ENCODE measurements at regions not wholly inside any gene's neighbourhood (a gene's known extent, or its start where the extent isn't known, plus 50 kb on each side); places are given as distances from the start of the nearest gene placed in this dataset.
A peak's percentile ranks its signal among the peaks of the same experiment; 100 is the strongest.

DNA sequence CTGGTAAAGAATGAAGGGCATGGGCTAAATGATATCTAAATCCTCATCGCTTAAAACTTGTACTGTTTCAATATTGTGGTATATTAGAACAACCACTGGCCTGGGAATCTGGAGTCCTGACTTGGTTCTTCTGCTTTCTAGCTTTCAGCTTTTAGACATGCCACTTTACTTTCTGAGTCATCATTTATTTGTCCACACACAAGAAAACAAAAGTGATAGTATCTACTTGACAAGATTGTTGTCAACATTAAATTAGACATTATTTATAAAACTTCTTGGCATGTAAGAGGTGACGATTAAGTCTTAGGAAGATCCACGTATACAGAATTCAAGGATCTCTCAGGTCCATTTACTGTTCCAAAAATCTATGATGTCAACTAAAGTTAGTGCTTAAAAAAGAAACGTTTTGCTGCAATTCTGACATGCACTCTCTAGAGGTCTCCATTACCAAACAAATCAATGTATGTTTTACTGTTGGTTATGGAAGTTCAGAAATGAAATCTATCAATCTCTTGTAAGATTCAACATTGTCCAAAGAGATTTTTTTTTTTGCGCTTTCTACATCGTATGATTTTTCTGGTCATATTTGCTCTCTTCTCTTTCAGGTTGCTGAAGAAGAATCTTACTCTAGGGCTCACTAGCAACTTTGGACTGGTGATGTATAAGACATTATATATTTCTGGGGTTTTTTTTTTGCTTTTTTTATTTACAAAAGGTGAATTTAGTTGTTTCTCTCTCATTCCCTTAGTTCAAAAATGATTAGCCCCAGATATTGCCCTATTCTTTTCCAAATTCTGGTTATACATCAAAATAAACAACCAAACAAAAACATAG lies 53.6 kb upstream of the DYNC1I1 start:
- ATAC-seq, result no peak

DNA sequence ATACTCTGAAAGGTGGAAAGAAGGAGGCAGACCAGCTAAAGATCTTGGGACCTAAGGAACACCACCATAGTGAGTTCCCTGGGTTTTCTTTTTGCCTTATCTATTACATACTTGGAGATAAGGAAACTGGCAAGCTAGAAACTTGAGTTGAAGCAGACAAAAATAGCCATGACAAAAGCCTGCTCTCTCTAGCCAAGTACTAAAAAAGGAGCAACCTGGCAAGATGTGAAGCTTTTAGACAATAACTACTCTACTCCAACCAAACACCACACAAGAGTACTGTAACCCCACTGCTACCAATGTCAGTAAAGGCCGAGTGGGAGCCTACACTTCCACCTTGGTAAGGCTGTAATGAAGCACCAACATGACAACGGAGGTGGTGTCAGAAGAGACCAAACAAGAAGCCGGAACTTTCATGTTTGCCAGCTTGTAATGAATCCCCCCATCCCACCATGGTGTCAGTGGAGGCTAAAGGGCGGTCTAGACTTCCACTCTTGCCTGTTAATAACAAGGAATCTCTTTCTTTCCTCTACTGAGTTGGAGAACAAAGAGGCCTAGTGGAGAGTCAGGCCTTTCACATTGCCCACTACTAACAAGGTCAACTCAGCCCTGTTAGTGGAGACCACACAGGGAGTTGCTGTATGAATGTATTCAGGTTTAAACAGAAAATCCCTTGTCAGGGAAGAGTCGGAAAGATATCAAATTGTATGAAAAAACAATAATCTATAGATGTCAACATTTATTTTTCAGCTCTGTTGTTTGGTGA lies 55.8 kb upstream of the DYNC1I1 start:
- no peak for ATAC-seq

DNA sequence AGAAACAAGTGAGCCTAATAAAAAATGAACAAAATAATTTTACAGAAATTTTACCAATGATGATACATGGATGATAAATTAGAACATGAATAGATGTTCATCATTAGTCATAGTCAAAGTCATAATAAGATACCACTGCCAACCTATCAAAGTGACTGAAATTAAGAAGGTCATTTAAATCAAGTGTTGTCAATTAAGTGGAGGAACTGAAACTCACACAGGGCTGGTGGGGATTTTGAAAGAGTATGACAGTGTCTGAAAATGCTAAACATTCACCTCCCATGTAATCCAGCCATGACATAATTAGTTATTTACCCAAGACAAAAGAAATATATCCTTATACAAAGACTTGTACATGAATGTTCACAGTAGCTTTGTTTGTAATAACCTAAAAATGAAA lies 57.1 kb upstream of the DYNC1I1 start:
- ATAC-seq, result no peak

DNA sequence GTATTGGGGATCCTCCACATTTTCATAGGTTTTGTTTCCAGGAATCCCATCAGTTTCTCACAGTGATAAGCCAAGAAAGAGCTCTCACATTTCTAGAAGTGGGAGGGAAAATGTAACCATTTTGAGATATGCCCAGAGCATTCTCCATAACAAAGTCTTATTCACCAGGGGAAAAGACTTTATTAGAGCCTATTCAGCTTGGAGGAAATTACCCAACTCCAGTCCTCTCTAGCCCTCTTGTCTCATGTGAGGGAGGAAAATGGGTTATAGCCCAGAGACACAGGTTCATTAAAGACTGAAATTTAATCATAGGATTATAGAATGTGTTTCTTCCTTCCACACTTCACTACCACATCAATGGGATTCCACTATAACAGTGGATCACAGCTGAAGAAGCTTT lies 61.6 kb upstream of the DYNC1I1 start:
- ATAC-seq, result no peak

DNA sequence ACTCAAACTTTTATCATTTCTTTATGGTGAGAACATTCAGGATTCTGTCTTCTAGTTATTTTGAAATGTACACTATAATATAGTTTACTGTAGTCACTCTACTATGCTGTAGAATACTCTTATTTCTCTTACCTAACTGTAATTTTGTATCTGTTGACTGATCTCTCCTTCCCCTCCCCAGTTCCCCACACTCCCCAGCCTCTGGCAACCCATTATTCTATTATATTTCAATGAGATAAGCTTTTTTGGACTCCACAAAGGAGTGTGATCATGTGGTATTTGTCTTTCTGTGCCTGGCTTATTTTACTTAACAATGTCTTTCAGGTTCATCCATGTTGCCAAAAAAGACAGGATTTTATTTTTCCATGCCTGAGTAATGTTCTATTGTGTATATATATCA lies 71.4 kb upstream of the DYNC1I1 start:
- ATAC-seq, result no peak

DNA sequence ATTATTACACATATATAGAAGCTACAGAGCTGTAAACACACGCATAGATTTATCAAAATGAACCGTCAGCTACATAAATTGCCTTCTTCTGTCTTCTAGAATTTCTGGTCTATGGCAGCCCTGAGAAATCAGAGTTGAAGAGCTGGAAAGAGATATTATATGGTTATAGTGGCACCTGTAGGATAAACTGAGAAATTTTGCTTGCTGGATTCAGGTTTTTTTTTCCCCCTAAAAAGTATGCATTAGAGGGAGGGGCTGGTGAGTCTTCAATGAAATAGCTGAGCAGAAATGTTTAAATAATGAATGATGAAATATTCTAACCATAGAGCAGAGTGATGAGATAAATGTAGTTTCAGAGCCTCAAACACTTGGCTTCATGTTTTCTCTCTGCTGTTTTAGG lies 78.0 kb upstream of the DYNC1I1 start:
- ATAC-seq, result no peak

DNA sequence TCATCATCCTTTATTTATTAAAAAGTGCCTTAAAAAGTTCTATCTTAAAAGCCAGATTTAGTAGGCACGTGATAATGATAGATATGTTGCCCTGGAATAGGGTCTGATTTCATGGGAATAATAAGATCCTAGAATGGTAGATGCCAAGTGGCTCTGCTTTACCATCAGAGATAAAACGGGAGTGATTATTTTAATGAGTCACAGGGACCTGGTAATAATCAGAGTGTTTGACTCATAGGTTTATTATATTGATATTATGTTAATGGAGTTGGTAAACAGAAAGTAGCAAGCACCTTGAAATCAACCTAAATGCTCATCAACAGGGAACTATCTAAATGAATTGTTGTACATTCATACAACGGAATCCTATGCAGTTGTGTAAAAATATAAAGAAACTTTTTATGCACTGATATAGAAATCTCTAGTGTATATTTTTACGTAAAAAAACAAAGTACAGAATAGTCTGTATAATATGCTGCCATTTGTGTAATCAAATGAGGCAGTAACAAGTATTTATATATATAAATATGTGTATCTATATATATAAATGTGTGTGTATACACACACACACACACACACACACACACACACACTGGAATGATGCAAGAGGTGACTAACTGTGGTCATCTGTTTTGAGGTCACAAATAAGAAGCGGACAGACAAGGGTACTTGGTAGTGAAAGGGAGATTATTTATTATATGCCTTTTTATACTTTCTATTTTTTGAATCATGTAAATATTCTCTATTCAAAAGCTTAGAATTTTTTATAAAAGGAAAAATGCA lies 78.6 kb upstream of the DYNC1I1 start:
- no peak for ATAC-seq

DNA sequence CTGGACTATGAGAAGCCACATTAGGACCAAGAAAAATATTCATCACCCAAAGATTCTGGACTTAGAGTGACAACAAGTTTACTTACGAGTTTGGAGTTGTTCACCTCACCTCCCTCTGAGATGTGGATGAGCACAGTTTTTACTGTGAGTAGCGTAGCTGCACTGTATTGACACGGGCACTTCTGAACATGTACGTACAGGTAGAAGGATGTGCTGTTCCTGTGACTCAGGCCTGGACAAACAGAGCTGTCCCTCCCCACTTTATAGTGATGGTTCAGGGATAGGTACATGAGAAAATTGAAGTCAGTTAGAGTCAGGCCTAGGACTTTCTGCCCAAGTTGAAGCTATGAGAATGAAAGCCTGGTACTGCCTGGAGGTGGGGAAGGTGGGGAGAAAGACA lies 80.9 kb upstream of the DYNC1I1 start:
- peak; percentile 99 for ATAC-seq

DNA sequence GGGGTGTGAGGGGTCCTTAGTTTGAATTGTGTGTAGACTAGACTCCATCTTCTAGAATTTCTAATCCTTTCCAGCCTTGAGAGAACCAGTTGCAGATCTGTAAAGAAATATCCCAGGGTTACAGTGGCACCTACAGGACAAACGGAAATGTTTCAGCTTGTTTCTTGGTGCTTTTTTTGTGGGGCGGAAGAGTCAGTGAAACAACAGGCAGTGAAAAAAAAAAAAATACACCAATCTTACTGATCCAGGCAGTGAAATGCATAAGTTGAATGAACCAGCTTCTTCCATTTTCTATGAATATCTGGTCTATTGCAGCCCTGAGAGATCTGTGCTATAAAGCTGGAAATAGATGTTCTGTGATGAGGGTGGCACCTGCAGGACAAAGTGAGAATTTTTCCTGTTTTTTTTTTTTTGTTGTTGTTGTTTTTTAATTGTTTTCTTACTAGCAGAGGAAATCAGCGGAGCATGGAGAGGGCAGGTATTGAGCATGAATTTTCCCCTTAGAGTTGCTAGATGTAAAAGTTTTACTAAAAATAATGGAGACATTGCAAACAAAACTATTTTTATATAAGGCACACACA lies 81.9 kb upstream of the DYNC1I1 start:
- peak; percentile 35 for ATAC-seq

DNA sequence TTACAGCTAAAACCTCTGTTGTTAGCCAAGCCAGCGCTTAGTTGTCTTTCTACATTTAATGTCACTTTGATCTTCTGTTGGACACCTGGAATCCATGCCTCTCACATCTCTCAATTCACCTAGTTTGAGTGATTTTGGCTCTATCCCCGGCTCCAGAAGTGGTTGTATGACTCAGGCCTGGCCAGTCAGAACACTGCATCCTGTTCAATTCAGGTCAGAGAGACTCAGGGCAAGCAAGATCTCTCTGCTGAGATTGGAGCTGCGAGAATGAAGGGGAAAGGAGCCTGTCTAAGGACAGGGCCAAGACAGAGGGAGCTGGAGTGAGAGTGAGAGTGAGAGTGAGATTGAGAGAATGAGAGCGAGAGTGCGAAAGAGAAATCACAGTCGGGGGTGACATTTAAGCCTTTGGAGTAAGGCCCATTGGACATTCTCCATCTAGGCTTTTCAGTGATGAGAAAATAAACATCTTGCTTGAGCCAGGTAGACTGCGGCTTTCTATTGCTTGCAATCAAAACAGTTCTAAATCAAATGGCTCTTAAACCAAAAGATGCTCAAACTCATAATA lies 83.3 kb upstream of the DYNC1I1 start:
- no peak for ATAC-seq

DNA sequence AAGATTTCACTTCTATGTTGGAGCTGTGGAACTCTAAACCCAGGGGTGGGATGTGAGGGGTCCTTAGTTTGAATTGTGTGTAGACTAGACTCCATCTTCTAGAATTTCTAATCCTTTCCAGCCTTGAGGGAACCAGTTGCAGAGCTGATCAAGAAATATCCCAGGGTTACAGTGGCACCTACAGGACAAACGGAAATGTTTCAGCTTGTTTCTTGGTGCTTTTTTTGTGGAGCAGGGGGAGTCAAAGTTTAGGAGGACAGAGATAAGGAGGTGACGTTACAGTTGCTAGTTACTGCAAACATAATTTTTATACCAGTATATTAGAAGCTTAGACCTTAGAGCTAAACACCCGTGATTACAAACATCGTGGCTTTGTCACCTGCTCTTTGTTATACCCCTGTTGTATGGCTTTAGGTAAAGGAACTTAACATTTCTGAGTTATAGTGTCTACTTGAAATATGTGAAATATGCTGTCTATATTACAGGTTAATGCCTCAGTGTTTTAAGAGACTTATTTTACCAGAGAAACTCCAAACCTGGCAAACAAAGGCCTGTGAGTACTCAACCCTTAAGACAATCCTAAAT lies 84.5 kb upstream of the DYNC1I1 start:
- ATAC-seq, result no peak

DNA sequence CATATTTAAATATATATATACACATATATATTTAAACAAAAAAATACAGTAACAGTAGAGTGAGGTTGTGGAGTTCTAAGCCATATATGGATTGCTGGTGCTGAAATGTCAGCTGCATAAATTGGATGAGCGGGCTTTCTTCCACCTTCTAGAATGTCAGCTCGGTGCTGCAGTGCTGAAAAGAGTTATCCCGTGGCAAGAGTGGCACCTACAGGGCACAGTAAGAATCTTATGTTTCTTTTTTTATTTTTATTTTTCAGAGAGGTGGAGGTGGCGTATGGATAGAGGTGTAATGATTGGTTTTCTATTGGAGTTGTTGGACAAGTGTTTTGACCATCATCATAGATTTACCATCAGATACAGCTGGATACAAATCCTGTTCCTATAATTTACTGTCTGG lies 86.2 kb upstream of the DYNC1I1 start:
- ATAC-seq, result peak; percentile 78

DNA sequence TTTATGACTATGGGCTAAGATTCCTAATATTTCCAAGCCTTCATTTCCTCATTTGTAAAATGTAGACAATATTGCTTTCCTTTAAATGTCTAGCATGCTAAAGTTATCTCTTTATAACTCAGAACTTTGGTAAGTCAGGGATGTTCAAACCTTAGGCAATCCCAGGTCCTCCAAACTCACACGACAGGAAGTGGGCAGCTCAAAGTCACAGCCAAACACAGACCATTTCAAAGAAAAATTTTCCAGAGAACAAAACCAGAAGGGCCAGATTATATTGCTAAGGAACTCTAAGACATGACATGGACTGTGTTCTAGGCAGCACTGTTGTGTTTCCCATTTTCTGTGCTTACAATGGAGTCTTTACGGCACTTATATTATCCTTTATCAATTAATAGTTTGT lies 87.8 kb upstream of the DYNC1I1 start:
- no peak for ATAC-seq

DNA sequence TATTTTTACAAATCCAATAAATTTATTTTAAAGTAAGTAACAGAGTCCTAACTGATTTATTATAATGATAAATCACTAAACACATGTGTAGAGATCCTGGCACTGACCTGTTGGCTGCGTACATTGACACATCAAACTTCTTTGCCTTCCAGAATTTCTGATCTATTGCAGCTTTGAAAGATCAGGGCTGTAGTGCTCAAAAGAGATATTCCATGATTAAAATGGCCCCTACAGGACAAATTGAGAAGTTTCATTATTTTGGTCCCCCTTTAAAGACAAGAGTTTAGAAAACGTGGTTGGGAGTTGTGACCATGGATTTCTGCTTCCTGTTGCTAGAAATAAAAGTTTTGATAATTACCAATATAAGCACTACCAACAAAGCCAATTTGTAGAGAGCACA lies 87.7 kb upstream of the PDK4 start:
- ATAC-seq, result no peak

DNA sequence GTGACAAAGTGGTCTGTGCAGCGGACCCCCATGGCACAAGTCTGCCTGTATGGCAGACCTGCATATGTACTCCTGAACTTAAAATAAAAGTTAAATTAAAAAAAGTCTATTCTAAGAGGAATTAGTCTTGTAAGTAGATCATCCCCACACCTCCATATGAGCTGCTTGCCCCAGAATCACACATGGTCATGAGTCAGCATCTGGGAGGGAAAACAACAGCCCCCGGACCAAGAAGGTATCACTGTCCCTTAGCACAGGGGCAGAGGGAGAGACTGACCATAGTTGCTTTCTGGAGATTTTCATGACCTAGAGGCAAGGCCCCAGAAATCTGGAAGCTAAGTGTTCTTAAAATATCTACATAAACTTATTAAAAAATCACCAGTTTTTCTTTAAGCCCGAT lies 86.6 kb upstream of the PDK4 start:
- no peak for ATAC-seq

DNA sequence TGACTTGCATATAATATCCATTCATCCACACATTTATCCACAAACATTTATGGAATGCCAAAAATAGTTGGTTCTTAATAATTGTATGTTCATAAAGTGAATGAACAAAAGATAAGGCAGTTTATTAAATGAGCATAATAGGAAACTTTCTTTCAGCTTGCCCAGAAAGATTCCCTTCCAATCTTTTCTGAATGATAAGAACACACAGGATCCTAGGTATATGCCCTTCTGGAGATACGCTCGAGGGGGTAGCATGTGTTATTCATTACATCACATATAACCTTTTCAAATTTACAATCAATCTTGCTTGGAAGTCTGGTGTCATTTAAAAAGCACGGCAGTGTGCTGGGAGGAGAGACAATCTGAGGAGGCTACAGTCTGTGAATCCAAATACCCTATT lies 80.4 kb upstream of the PDK4 start:
- ATAC-seq, result no peak

DNA sequence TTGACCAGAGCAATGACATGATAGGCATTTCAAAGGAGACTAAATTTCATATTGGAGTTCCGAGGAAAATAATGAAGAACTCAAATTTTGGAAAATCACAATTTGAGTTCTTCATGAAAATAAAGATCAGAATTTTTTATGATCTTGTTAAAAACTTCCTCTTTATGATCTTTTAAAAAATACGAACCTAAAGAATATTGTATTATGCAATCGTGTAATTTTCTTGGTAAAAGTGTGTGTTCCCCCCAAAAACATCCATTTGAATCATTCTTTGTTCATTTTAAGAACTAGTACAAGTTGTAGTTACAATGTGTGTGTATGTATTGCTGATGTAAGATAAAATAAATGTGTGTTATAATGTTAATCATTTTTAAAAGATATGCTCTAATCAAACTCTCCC lies 79.3 kb upstream of the PDK4 start:
- ATAC-seq, result no peak

DNA sequence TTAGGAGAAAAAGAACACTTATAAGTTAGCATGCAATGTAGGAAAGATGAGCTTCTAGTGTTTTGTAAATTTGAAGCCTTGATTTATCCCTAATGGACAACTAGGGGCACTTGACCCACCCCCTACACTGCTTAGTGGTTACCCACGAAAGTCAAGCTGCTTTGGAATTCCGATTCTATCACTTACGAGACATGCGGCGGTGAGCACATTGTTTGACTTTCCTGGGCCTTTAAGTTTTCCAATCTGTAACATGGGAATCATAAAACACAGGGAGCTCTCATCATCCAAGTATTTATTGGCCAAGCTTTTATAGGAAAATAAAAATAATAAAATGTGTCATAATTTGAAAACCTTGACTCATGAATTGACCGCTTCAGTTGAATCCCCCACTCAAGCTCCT lies 78.7 kb upstream of the PDK4 start:
- no peak for ATAC-seq

DNA sequence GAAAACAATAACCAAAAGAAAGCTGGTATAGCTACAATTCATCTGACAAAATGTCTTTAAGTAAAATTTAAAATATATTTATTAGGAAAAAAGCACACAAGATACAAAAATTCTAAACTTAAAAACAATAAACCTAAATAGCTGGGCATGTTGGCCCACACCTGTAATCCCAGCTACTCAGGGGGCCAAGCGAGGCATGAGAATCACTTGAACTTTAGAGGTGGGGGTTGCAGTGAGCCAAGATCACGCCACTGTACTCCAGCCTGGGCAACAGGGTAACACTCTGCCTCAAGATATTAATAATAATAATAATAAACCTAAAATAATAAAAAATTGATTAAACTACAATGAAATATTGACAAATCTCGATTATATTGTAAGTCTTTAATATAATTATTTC lies 77.8 kb upstream of the PDK4 start:
- no peak for ATAC-seq

DNA sequence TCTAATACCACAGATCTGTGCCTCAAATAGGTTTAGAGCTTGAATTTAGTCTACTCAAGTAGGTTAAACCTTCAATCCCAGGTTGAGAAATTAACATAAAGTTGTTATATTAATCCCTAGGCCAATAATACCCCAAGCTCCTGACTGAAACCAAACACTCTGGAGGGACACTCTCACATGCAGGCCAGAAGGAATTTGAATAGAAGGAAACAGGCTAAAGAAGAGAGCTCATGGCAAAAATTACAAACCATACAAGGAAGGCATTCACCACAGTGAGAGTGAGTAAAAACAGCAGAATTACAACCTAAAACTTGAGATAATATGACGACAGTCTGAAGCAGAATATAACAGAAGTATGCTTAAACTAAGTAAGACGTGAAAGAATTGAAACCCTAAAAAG lies 76.1 kb upstream of the PDK4 start:
- no peak for ATAC-seq

DNA sequence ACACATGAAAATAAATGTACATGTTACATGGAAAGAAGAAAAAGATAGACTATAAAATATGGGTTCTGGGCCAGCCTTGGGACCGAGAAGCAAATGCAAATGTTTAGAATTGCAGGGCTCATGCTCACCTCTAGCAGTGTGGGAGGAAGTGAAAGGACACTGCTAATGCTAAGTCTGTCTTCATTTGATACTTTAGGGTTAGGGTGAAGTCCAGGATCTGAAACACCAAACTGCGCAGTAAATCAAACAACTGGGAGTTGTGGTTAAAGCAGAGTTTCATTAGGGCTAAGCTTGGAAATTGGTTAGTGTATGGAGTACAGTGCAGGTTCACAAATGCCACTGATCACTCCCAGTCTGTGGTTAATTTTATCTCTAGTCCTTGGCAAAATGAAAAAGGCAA lies 73.2 kb upstream of the PDK4 start:
- no peak for ATAC-seq

DNA sequence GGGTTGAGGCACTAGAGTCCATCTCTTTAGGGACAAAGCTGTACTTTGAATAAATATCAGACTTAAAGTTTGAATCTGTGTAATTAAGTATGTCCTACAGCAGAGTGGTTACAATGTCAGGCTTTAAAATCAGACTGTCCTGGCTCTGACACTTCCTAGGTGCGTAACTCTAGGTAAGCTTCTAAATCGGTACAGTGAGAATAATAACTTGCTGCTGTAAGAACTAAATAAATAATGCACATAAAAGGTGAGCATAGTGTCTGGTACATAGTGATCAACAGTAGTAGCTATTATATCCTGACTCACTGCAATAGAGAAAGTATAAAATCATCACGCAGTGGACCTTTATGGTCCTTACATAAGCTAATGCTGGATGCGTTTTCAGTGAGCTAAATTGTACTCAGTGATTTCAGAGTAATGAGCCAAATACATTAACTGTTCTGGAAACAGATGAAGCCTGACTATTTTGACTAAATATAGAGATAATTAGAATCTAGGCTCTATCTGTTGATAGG lies 72.2 kb upstream of the PDK4 start:
- no peak for ATAC-seq
